GM23338 (cell line): ENCODE measurements at regions not wholly inside any gene's neighbourhood (a gene's known extent, or its start where the extent isn't known, plus 50 kb on each side); places are given as distances from the start of the nearest gene placed in this dataset.

Experiments used
- ATAC-seq: fragments of 200-7000 bp; cut with Tn5 transposase; 3 replicates; pipeline ENCODE4 v1.9.1; 2020
- DNase-seq: peaks from one replicate; pipeline ENCODE4 v3.0.0-alpha.2; 2015; ENCODE audit warnings: low spot score
- H2AFZ ChIP-seq: fragments of 200-600 bp; sonication (generic); 2 replicates; pipeline ENCODE4 v1.8.0; 2016; ENCODE audit warnings: antibody characterized with exemption, mild to moderate bottlenecking, moderate library complexity
- H3F3A ChIP-seq: fragments of 200-600 bp; sonication (generic); replicated peaks from 2 replicates; pipeline ENCODE4 v1.8.0; 2017; ENCODE audit warnings: antibody characterized with exemption, mixed run types, low read depth
- H3K27ac ChIP-seq: fragments of 200-600 bp; sonication (generic); 2 replicates; pipeline ENCODE4 v1.6.1; 2016; ENCODE audit warnings: low read depth
- H3K27me3 ChIP-seq: fragments of 200-600 bp; sonication (generic); 2 replicates; pipeline ENCODE4 v1.8.0; 2016; ENCODE audit warnings: mild to moderate bottlenecking, mixed run types, moderate library complexity; ENCODE audit not compliant: insufficient read depth
- H3K36me3 ChIP-seq: fragments of 200-600 bp; sonication (generic); 2 replicates; pipeline ENCODE4 v1.8.0; 2016; ENCODE audit warnings: mild to moderate bottlenecking; ENCODE audit not compliant: insufficient read depth
- H3K4me1 ChIP-seq: fragments of 200-600 bp; sonication (generic); 2 replicates; pipeline ENCODE4 v1.8.0; 2016; ENCODE audit warnings: mild to moderate bottlenecking, moderate library complexity; ENCODE audit not compliant: insufficient read depth
- H3K4me2 ChIP-seq: fragments of 200-600 bp; sonication (generic); 2 replicates; pipeline ENCODE4 v1.7.1; 2017; ENCODE audit warnings: mixed run types
- H3K4me3 ChIP-seq: fragments of 200-600 bp; sonication (generic); 2 replicates; pipeline ENCODE4 v1.6.1; 2016; ENCODE audit warnings: mixed run types
- H3K79me2 ChIP-seq: fragments of 200-600 bp; sonication (generic); replicated peaks from 2 replicates; pipeline ENCODE4 v1.8.0; 2017; ENCODE audit warnings: mild to moderate bottlenecking; ENCODE audit not compliant: insufficient read depth
- H3K9me2 ChIP-seq: fragments of 200-600 bp; sonication (generic); 2 replicates; pipeline ENCODE4 v1.8.0; 2017; ENCODE audit not compliant: insufficient read depth
- H4K20me1 ChIP-seq: fragments of 200-600 bp; sonication (generic); replicated peaks from 2 replicates; pipeline ENCODE4 v1.8.0; 2017; ENCODE audit warnings: mild to moderate bottlenecking; ENCODE audit not compliant: insufficient read depth
- H3K27ac Mint-ChIP-seq: 2 replicates; pipeline ENCODE4 v1.8.0; 2020; ENCODE audit warnings: inconsistent platforms, mild to moderate bottlenecking, moderate library complexity, mixed read lengths
- H3K27me3 Mint-ChIP-seq: 3 replicates; pipeline ENCODE4 v1.8.0; 2022; ENCODE audit warnings: low read depth, mild to moderate bottlenecking, moderate library complexity, mixed read lengths, inconsistent platforms; ENCODE audit not compliant: insufficient read depth, poor library complexity
- H3K36me3 Mint-ChIP-seq: 3 replicates; pipeline ENCODE4 v1.8.0; 2021; ENCODE audit warnings: low read depth, mild to moderate bottlenecking, inconsistent platforms, moderate library complexity, mixed read lengths
- H3K4me1 Mint-ChIP-seq: 3 replicates; pipeline ENCODE4 v1.8.0; 2020; ENCODE audit warnings: mild to moderate bottlenecking, inconsistent platforms, mixed read lengths
- H3K4me3 Mint-ChIP-seq: 3 replicates; pipeline ENCODE4 v1.8.0; 2021; ENCODE audit warnings: moderate library complexity, mild to moderate bottlenecking, inconsistent platforms, mixed read lengths
- H3K9me3 Mint-ChIP-seq: 3 replicates; pipeline ENCODE4 v1.8.0; 2020; ENCODE audit warnings: moderate library complexity, mild to moderate bottlenecking, inconsistent platforms, mixed read lengths
- CREB1 ChIP-seq: fragments of 250-450 bp; sonication (Bioruptor Pico); IDR thresholded peaks from 2 replicates; pipeline ENCODE4 v1.5.0; 2020; ENCODE audit warnings: low read depth, mild to moderate bottlenecking, moderate library complexity
- ETS1 ChIP-seq: IDR thresholded peaks from 2 replicates; pipeline ENCODE4 v1.6.1; 2016; ENCODE audit warnings: antibody characterized with exemption
- EZH2phosphoT487 ChIP-seq: fragments of 200-600 bp; sonication (generic); IDR thresholded peaks from one replicate; pipeline ENCODE4 v1.8.1; 2018; ENCODE audit warnings: antibody characterized with exemption; ENCODE audit not compliant: unreplicated experiment
- NANOG ChIP-seq: IDR thresholded peaks from 2 replicates; pipeline ENCODE4 v1.6.1; 2016; ENCODE audit warnings: antibody characterized with exemption, borderline replicate concordance
- POLR2AphosphoS5 ChIP-seq: IDR thresholded peaks from 2 replicates; pipeline ENCODE4 v1.6.1; 2016; ENCODE audit warnings: antibody characterized with exemption, low read depth
- REST ChIP-seq: IDR thresholded peaks from one replicate; pipeline ENCODE4 v1.6.1; 2018; ENCODE audit warnings: antibody characterized with exemption; ENCODE audit not compliant: unreplicated experiment
- STAT1 ChIP-seq: IDR thresholded peaks from one replicate; pipeline ENCODE4 v1.6.1; 2016; ENCODE audit warnings: antibody characterized with exemption; ENCODE audit not compliant: unreplicated experiment
- ZNF114 ChIP-seq: fragments of 250-450 bp; sonication (Bioruptor Pico); IDR thresholded peaks from 2 replicates; pipeline ENCODE4 v1.5.0; 2020; ENCODE audit warnings: mild to moderate bottlenecking, moderate library complexity
- ZNF462 ChIP-seq: fragments of 250-450 bp; sonication (Bioruptor Pico); IDR thresholded peaks from 2 replicates; pipeline ENCODE4 v1.5.0; 2020; ENCODE audit warnings: mild to moderate bottlenecking, moderate library complexity

GRCh38 chr12:46105735-46106134, 115.4 kb upstream of the SCAF11 start:
- no peak overlapping the region for H2AFZ ChIP-seq
- 0 out of 2 replicates have a peak, but pooled peaks cover 13% of the 10 kb centered on the region for H3K9me2 ChIP-seq
- no peaks in the 10 kb centered on the region for H3K79me2 ChIP-seq
- no peaks in the 10 kb centered on the region for H3F3A ChIP-seq
- Mint-ChIP-seq H3K4me3 (no peak overlapping the region), H3K9me3 (no peaks in the 10 kb centered on the region), H3K4me1 (peaks cover 6% of the 10 kb centered on the region; the same call in 2 of the 3 replicates), H3K36me3 (no peaks in the 10 kb centered on the region), H3K27ac (no peak overlapping the region), H3K27me3 (no peaks in the 10 kb centered on the region)
- no peak for DNase-seq
- TF ChIP-seq NANOG: no peak
- no peak for TF ChIP-seq STAT1
- TF ChIP-seq POLR2AphosphoS5: no peak
- TF ChIP-seq CREB1 (CRISPR knock-in tag): no peak
- TF ChIP-seq ZNF462: no peak
- TF ChIP-seq ZNF114 (CRISPR knock-in tag): no peak
- TF ChIP-seq EZH2phosphoT487: no peak
- TF ChIP-seq REST: no peak
- no peak for TF ChIP-seq ETS1
- no peaks in the 10 kb centered on the region for H3K27me3 ChIP-seq
- H3K27ac ChIP-seq: no peak overlapping the region
- H3K4me3 ChIP-seq: no peak overlapping the region
- ATAC-seq: no peak
- H4K20me1 ChIP-seq: no peaks in the 10 kb centered on the region
- no peak overlapping the region for H3K4me2 ChIP-seq
- no peaks in the 10 kb centered on the region for H3K36me3 ChIP-seq
- no peaks in the 10 kb centered on the region for H3K4me1 ChIP-seq
